GM12873 (cell line): ENCODE measurements at regions not wholly inside any gene's neighbourhood (a gene's known extent, or its start where the extent isn't known, plus 50 kb on each side); places are given as distances from the start of the nearest gene placed in this dataset.

ENCODE experiments used
- TF ChIP-seq, protein P1 (sequence below): IDR thresholded peaks from 2 replicates; pipeline ENCODE4 v1.5.1; 2012; ENCODE audit warnings: low read depth, mild to moderate bottlenecking, moderate library complexity, low read length, control low read depth; ENCODE audit not compliant: insufficient read depth; ENCODE audit errors: missing control alignments

- TF ChIP-seq, protein P1, sequence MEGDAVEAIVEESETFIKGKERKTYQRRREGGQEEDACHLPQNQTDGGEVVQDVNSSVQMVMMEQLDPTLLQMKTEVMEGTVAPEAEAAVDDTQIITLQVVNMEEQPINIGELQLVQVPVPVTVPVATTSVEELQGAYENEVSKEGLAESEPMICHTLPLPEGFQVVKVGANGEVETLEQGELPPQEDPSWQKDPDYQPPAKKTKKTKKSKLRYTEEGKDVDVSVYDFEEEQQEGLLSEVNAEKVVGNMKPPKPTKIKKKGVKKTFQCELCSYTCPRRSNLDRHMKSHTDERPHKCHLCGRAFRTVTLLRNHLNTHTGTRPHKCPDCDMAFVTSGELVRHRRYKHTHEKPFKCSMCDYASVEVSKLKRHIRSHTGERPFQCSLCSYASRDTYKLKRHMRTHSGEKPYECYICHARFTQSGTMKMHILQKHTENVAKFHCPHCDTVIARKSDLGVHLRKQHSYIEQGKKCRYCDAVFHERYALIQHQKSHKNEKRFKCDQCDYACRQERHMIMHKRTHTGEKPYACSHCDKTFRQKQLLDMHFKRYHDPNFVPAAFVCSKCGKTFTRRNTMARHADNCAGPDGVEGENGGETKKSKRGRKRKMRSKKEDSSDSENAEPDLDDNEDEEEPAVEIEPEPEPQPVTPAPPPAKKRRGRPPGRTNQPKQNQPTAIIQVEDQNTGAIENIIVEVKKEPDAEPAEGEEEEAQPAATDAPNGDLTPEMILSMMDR, result no peak
These were observed 271.2 kb upstream of the AGA start for GRCh38 chr4:177713454-177713853.

DNA sequence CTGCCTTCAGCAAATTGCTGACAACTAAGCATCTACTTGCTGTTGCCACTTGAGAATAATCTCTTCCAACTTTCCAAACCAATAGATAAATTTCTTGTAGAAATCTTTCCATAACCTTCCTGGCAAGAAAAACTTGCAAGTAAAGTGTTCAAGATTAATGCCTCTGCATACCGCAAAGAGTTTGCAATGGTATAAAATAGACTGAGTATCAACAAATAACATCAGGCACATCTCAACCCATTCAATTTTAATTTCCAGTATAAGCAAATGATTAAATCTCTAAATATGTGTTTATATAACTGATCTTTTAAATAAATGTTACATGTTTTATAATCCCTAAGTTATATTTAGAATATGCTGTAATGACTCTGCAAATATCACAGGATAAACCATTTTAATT lies 275.2 kb upstream of the AGA start:
- TF ChIP-seq, protein P1, result no peak

GRCh38 chr4:177718514-177718913 lies 276.3 kb upstream of the AGA start:
- TF ChIP-seq, protein P1, result no peak

DNA sequence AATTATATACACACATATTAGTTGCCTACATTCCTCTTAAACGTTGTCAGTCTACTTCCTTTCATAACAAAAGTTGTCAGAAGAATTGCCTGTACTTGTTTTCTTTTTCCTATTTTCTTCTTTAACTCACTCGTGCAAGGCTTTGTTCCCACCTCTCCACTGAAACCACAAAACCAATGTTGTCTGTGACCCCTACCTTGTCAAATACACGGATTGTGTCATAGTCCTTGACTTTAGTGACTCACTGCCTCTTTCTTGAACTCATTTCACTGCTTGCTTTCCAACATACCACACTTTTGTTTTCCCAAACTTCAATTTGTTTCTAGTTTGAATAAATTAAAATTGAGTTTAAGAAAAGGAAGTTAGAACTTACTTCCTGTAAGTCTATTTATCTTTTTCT lies 283.9 kb upstream of the AGA start:
- TF ChIP-seq, protein P1, result no peak

DNA sequence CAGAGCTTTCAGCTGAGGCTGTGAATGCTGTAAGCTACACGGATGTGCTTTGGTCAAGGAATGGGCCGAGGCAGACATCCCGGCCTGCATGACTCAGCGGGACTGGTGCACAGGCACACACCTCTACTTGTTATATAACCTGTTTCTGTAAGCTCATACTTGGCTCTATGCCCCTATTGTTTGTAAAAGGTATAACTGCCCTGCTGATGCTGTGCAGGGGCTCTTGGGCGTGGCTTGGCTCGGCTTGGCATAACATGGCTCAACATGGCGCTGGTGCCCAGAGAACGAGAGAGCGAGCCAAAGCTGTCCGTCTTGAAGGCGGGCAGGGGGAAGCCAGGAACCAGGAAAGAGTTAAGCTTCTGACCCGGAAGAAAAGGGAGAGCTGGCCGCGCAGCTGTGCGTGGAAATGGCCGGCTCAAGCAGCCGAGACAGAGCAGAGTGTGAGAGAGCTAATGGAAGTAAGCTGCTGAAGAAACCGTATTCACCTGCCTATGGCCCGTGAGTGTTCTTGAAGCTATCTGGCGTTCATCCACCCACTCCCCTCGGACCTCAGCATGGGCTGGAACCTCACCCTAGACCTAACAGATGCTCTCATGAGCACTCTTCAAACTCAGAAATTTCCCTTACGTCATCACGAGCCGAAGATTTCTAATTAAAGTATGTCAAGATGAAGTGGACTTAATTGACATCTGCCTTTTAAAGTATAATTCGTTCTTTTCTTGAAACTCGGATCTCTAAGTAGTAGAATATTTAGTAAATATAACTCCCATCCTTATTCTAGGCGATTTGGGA lies 286.3 kb upstream of the AGA start:
- TF ChIP-seq, protein P1, result no peak

GRCh38 chr4:177729681-177730080 lies 287.4 kb upstream of the AGA start:
- TF ChIP-seq, protein P1, result no peak

DNA sequence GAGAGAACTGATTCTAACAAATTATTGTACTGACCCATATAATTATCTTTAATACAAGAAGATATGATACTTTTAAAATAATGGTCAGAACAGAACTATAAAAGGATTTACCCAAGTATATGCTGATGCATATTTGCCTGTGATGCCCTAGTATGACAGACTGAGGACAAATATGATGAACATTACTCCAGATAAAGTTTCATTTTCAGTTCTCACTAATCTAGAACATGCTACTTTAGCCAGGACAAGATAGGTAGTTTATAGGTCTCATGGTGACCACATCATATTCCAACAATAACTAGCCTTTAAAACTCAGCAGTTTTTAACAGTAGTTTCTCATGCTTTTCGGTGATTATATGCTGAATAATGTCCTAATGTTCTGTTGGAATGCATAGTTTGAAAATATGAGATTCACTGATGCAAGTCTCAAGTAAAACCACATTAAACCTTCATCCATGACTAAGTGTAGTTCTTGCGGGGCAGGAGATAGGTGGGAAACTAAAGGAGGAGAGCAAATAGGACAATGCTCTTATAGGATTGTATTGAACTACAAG lies 295.2 kb upstream of the AGA start:
- TF ChIP-seq, protein P1, result no peak
